GM19372 (cell line): ENCODE measurements at regions not wholly inside any gene's neighbourhood (a gene's known extent, or its start where the extent isn't known, plus 50 kb on each side); places are given as distances from the start of the nearest gene placed in this dataset.

ENCODE experiments used
- ATAC-seq: cut with Tn5 transposase; IDR thresholded peaks from one replicate; pipeline ENCODE4 v1.9.1; 2021; ENCODE audit warnings: mild to moderate bottlenecking, low read depth, moderate library complexity; ENCODE audit not compliant: unreplicated experiment

GRCh38 chr5:117302949-117303348 lies 728.3 kb upstream of the SEMA6A start:
- ATAC-seq, result no peak

GRCh38 chr5:117302473-117302872 lies 727.9 kb upstream of the SEMA6A start:
- no peak for ATAC-seq

GRCh38 chr5:117299936-117300328 lies 725.3 kb upstream of the SEMA6A start:
- ATAC-seq, result no peak

GRCh38 chr5:117299224-117299935 lies 724.8 kb upstream of the SEMA6A start:
- no peak for ATAC-seq

GRCh38 chr5:117296872-117297271 lies 722.2 kb upstream of the SEMA6A start:
- no peak for ATAC-seq

DNA sequence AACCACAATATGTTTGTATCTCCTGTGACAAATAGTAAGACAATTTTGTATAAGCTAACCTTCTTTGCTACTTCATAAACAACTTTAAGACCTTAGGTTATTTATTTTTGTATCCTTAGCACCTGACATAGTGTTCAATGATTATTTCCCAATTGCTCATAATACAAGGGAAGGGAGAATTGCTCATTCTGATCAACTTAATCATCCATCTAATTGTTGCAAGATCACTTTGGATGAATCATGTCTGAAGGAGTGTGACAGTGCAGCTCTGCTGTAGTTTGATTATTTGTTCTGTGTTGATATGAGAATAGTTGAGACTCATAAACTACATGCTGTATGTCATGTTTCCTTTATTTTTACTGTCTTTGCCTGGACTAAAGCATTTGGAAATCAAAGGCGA lies 721.3 kb upstream of the SEMA6A start:
- no peak for ATAC-seq

DNA sequence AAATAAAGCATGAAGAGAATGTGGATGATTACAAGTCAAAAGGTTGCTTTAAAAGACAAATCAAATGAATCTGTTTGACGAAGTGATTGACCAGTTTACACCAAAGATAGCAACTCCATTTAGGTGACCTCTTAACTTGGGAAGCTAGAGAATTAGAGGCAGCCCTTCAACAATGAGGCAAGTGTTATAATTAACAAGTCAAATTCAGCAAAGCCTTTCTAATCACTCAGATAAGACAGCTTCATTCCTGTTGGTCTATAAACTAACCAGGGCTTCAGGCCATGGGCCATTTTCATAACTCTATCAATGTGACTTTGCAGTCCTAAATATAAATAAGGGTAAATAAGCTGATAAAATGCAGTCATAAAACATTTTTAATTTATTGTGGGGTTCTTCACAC lies 712.2 kb upstream of the SEMA6A start:
- no peak for ATAC-seq

GRCh38 chr5:117271656-117272055 lies 697.0 kb upstream of the SEMA6A start:
- ATAC-seq, result no peak

GRCh38 chr5:117266280-117266679 lies 691.7 kb upstream of the SEMA6A start:
- no peak for ATAC-seq

- no peak for ATAC-seq
These were observed 688.6 kb upstream of the SEMA6A start for GRCh38 chr5:117263231-117263630.

DNA sequence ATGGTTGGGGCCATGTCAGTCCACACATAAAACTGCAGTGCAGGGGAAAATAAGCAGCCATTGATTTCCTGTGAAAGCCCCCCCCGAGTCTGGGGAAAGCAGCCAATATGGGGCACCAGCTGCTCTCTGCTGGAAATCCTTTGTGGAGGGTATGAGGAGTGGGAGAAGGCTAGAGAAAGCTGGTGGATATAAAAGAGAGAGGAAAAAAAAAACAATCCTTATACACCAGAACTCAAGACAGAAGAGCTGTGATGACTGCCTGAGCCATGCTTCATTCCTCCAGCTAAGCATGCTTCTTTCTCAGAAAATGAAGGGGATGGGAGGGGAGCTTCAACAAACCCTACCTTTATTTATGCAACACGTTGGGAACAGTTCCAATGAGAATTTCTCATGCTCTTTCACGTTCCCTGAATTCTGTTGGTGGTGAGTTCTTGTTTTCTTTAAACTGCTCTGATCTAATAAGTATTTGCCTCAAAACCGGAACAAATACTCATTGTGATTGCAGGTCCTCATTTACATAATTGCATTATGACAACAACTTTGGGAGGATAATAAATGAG lies 688.0 kb upstream of the SEMA6A start:
- no peak for ATAC-seq

GRCh38 chr5:117261948-117262571 lies 687.4 kb upstream of the SEMA6A start:
- no peak for ATAC-seq

GRCh38 chr5:117255211-117256027 lies 680.8 kb upstream of the SEMA6A start:
- no peak for ATAC-seq

DNA sequence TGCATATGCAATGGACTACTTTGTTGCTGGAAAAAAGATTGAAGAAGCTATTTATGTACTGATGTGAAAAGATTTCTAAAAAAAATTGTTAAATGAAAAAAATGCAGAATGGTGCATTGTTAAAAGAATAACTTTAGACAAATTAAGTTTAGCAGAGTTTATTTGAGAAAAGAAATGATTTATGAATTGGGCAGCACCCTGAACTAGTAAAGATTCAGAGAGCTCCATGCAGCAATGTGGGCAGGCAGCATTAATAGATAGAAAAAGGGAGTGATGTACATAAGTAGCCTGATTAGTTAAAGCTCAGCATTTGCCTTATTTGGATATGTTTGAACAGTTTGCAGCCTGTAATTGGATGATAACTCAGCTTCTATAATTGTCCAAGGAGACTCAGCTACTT lies 677.9 kb upstream of the SEMA6A start:
- ATAC-seq, result no peak

- no peak for ATAC-seq
These were observed 674.6 kb upstream of the SEMA6A start for GRCh38 chr5:117249086-117249815.

DNA sequence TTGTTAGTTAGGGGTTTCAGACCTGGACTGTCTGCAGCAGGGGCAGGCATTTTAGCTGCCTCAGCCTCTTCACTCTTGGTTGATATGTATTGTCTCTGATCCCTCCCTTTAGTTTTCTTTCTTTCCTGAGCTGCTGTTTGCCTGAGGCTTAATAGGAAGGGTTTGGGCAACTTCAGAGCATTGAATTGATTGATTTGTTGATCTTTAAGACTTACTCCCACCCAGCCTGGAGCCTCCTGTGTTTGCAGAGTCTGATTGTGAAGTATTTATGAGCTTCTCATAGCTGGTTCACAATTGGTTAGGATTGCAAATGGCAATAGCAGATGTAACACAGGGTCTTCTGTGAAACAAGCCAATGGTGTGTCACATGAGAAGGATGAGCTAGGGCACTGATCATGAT lies 671.8 kb upstream of the SEMA6A start:
- ATAC-seq, result no peak

- no peak for ATAC-seq
These were observed 670.5 kb upstream of the SEMA6A start for GRCh38 chr5:117245130-117245529.

GRCh38 chr5:117242028-117242427 lies 667.4 kb upstream of the SEMA6A start:
- ATAC-seq, result no peak

DNA sequence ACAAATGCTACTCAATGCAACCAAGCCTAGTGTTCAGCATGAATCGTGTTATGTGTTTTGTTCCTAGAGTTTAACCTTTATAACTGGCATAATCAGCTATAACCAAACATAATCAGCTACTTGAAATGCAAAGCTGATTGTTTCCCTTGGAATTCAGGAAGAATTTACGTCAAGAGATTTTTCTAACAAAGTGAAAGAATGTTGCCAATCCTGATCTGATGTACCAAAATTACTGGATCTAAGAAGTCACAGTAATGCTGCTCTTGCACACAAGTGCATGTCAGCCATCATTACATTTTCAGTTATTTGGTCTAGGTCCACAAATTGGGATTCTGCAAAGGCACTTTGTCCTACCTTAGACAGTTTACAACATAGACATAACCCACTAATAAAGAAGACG lies 662.3 kb upstream of the SEMA6A start:
- no peak for ATAC-seq

- no peak for ATAC-seq
These were observed 661.2 kb upstream of the SEMA6A start for GRCh38 chr5:117235786-117236185.

- no peak for ATAC-seq
These were observed 655.8 kb upstream of the SEMA6A start for GRCh38 chr5:117230375-117230774.
